Epidermal melanocyte (primary cell): ENCODE measurements at regions not wholly inside any gene's neighbourhood (a gene's known extent, or its start where the extent isn't known, plus 50 kb on each side); places are given as distances from the start of the nearest gene placed in this dataset.
A peak's percentile ranks its signal among the peaks of the same experiment; 100 is the strongest.

Experiments used
- DNase-seq: peaks from one replicate; pipeline ENCODE4 v3.0.0; 2011; ENCODE audit warnings: low spot score; ENCODE audit not compliant: insufficient read length

- no peak for DNase-seq
These were observed 568.5 kb upstream of the JAG1 start for GRCh38 chr20:11242320-11242719.

- DNase-seq: no peak
These were observed 571.6 kb upstream of the JAG1 start for GRCh38 chr20:11245431-11245830.

- no peak for DNase-seq
These were observed 572.5 kb upstream of the JAG1 start for GRCh38 chr20:11246251-11246775.

- DNase-seq: no peak
These were observed 573.5 kb upstream of the JAG1 start for GRCh38 chr20:11247046-11248010.

GRCh38 chr20:11248011-11248409 lies 574.2 kb upstream of the JAG1 start:
- DNase-seq: no peak

- no peak for DNase-seq
These were observed 575.2 kb upstream of the JAG1 start for GRCh38 chr20:11248687-11249638.

- DNase-seq: no peak
These were observed 575.9 kb upstream of the JAG1 start for GRCh38 chr20:11249683-11250082.

GRCh38 chr20:11252447-11252846 lies 578.6 kb upstream of the JAG1 start:
- no peak for DNase-seq

GRCh38 chr20:11255455-11255854 lies 581.7 kb upstream of the JAG1 start:
- no peak for DNase-seq

- no peak for DNase-seq
These were observed 582.1 kb upstream of the JAG1 start for GRCh38 chr20:11255860-11256259.

- DNase-seq: no peak
These were observed 586.8 kb upstream of the JAG1 start for GRCh38 chr20:11260611-11261010.

- no peak for DNase-seq
These were observed 587.8 kb upstream of the JAG1 start for GRCh38 chr20:11261533-11262000.

GRCh38 chr20:11266571-11266970 lies 592.8 kb upstream of the JAG1 start:
- no peak for DNase-seq

GRCh38 chr20:11267131-11267761 lies 593.4 kb upstream of the JAG1 start:
- DNase-seq: peak; percentile 54

GRCh38 chr20:11267762-11268335 lies 594.0 kb upstream of the JAG1 start:
- DNase-seq: no peak

- no peak for DNase-seq
These were observed 596.8 kb upstream of the JAG1 start for GRCh38 chr20:11270566-11270965.

- DNase-seq: no peak
These were observed 597.5 kb upstream of the JAG1 start for GRCh38 chr20:11271319-11271718.

- no peak for DNase-seq
These were observed 598.3 kb upstream of the JAG1 start for GRCh38 chr20:11271920-11272594.

GRCh38 chr20:11274141-11274594 lies 600.4 kb upstream of the JAG1 start:
- peak; percentile 79 for DNase-seq

GRCh38 chr20:11275740-11276139 lies 601.9 kb upstream of the JAG1 start:
- DNase-seq: no peak
